HT-29 (cell line): ENCODE measurements at regions not wholly inside any gene's neighbourhood (a gene's known extent, or its start where the extent isn't known, plus 50 kb on each side); places are given as distances from the start of the nearest gene placed in this dataset. TPM values are rescaled to one million over a fixed set of nuclear protein-coding genes. Genes with fewer than 3 reads are reported as not detected.

ENCODE experiments used
- DNase-seq: peaks from one replicate; pipeline ENCODE4 v3.0.0-alpha.2; 2015; ENCODE audit warnings: low spot score
- small RNA-seq: library from RNA; depleted of rRNA; stranded (forward); fragments of <200 nt; gene quantifications from one replicate; pipeline ENCODE3, GENCODE V24; 2014

- DNase-seq, result no peak
Measured at GRCh38 chr9:88922091-88922490, 69.2 kb upstream of the S1PR3 start.

DNA sequence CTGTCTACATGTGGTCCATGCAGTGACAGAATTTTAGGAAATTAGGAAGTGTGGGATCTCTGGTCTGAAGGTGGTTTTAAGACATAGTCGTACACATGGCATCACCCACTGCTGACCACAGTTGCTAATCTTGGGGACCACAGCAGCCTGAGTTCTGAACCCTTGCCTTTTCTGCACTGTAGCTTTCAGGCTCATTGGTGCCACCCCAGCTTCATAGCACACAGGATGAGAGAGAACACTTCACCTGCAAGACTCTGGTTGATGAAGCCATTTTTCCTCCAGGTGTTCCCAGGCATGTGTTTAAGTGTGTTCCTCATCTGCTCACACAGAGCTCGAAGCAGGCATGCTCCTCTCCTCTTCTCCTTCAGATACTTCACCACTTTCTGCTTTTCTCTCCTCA is 68.2 kb upstream of the S1PR3 start:
- no peak for DNase-seq

DNA sequence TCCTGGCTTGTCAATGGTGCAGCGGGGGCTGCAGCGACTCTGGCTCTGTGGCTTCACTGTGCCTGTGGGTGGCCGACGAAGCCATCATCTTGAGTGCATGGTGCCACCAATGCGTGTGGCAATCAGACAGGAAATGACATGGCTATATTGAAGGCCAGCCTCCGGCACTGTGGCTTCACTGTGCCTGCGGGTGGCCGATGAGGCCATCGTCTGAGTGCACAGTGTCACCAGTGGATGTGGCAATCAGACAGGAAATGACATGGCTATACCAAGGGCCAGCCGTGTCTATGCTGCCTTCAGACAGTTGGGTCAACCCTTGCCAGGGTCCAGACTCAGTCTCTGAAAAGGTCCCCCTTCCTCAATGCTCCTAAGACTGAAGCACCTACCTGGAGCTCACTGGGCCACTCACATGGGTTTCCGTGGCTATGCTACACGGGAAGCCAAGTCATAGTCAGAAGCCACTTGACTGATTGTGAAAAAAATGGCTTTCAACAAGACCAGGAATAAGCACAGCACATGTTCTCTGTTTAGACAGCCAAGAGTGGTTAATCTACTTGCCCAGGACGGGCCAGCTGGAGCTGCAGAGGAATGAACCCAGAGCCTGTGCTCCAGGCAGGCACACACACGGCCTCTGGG is 67.5 kb upstream of the S1PR3 start:
- DNase-seq, result no peak

DNA sequence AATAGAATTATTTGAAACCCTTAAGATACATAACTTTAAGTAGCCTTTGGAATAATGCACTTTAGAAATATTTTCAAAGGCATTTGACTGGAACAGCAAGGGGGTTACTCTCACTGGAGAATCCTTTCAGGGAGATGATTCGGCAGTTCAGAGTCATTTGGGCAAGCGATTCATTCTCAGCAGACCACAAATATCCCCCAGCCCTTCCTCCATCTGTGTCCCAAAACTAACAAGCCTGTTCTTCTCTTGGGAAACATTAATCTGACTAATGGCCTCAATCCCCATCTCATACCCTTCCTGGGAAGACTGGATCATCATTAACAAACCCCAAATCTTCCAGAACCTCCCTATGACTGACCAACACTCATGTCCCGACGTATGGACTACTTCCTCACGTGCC is 65.8 kb upstream of the S1PR3 start:
- no peak for DNase-seq

DNA sequence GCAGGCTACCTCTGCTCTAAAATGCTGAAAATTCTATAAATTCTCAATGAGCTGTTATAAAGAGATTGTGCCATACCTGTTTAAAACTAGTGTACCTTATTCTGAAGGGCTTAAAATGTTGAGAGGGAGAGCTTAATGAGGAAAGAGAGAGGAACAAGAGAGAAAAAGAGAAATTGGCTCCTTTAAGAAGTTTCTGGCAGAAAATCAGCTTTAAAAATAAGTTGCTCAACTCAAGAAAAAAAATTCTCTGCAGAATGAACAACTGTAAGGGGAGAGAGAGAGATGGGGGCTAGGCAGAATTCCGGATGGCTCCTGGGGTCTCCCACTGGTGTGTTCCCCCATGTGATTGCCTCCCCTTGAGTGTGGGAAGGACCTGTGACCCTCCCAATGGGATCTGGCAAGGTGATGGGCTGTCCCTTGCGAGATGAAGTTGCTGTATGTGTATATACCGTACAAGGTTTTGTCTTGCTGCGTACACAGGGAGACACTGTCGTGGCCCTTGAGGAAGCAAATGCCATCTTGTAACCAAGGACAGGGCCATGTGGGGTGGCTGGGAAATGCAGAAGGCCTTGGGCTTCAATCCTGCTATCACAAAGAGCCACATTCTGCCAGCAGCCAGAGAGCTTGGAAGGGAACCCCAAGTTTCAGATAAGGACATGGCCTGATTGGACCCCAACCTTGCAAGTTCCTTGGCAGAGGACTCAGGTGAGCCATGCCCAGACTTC is 64.3 kb upstream of the S1PR3 start:
- DNase-seq, result no peak

GRCh38 chr9:88927510-88927909 is 63.8 kb upstream of the S1PR3 start:
- DNase-seq, result no peak

DNA sequence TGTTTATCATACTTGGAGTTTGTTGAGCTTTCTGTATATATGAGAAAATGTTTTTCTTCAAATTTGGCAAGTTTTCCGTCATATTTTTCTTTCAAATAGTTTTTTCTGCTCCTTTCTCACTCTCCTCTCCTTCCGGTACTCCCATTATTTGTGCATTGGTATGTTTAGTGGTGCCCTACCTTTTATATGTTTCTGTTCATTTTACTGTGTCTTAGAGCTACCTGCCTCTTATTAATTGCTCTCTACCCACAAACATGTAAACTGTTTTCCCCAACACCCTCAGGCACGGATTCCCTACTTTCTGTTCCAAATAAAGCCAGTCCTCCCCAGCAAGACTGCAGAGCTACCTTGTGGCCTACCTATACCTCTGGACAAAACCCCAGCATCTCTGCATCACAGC is 60.6 kb upstream of the S1PR3 start:
- no peak for DNase-seq

DNA sequence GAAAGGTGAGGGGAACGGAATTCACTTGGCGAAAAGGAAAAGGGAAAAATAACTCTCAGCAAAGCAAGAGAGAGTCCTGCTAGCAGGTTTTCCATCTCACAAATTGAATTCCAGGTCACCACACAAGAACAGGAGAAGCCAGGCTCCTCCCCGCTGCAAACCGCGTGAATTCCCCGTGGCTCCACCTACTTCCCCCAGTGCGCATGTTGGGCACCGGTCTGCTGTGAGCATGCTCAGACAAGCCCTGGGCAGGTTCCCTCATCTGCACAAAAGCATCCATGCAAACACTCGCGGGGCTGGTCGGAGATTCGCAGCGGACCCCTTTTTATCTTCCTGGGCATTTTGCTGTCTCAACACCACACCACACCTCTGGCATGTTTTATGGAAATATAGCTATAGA is 58.5 kb upstream of the S1PR3 start:
- peak; percentile 13 for DNase-seq

DNA sequence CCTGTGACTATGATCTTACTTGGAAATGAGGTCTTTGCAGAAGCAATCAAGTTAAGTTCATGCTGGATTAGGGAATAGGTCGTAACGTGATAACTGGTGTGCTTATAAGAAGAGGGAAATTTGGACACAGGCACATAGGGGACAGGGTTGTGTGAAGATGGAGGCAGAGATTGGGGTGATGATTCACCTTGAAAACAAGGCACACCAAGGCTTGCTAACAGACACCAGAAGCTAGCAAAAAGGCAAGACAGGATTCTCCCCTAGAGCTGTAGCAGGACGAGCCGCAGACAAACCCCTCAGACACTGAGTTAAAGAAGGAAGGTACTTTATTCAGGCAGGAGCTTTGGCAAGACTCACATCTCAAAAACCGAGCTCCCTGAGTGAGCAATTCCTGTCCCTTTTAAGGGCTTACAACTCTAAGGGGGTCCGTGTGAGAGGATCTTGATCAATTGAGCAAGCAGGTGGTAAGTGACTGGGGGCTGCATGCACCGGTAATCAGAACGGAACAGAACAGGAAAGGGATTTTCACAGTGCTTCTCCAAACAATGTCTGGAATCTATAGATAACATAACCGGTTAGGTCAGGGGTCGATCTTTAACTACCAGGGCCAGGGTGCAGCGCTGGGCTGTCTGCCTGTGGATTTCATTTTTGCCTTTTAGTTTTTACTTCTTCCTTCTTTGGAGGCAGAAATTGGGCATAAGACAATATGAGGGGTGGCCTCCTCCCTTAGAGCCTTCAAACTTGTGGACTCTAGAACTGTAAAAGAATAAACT is 57.5 kb upstream of the S1PR3 start:
- no peak for DNase-seq

DNA sequence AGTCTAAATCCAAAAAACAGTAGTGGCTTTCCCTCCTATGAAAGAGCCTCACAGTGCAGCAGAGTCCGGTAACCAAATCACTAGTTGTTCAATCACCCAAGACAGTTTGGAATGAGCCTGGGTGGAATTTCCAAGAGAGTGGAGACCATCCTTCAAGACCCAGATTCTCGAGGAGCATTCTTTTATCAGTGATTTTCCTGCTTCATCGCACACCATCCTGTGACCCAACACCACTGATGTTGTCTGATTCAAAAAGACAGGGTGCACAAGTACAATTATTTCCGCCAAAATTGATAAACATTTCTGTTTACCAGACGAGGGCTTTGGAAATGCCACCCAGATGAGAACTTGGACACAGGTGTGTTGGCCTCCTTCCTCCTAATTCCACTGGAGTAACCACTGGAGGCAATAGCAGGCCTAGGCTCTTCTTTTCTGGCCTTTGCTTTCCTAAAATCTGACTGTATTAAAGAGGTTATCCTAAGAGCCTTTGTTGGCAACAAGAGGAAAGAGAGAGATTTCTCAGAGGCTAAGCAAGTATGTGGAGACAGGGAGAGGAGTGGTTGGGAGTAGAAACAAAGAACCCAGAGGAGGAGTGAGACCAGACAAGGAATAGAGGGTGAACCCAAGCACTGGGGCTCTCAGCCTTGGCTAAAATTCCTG is 56.3 kb upstream of the S1PR3 start:
- no peak for DNase-seq

- no peak for DNase-seq
Measured at GRCh38 chr9:88936132-88936531, 55.1 kb upstream of the S1PR3 start.

DNA sequence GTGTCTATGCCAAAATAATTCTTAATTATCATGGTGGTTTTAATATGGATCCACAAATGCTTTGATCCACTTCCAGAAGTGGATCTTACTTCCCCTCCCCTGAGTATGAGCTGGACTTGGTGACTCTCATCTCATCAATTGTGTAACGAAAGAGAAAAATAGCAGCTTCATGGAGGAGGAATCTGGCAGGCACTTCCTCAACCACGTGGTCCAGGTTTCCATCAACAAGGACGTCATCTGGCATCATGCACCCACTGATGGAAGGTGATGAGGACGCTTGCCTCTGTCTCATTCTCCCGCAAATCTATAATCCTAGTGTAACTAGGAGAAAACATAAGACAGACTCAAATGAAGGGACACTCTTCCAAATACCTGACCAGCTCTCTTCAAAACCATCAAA is 54.6 kb upstream of the S1PR3 start:
- DNase-seq, result no peak

DNA sequence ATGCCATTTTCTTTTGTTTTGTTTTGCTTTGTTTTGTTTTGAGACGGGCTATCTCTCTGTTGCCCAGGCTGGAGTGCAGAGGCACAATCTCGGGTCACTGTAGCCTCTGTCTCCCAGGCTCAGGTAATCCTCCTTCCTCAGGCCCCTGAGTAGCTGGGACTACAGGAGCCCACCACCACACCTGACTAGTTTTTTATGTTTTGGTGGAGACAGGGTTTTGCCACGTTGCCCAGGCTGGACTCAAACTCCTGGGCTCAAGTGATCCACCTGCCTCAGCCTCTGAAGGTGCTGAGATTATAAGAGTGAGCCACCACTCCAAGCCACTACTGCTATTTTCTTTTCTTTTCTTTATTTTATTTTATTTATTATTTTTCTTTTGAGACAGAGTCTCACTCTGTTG is 54.0 kb upstream of the S1PR3 start:
- no peak for DNase-seq

GRCh38 chr9:88938189-88938588 is 53.1 kb upstream of the S1PR3 start:
- no peak for DNase-seq

Small RNA genes lying in the stretch of these regions (small RNA-seq; reads per million reads assigned to genes)
- gene MIR4289, result not detected
